SK-N-MC (cell line): ENCODE measurements at regions not wholly inside any gene's neighbourhood (a gene's known extent, or its start where the extent isn't known, plus 50 kb on each side); places are given as distances from the start of the nearest gene placed in this dataset.

Experiments
- EZH2 ChIP-seq: fragments of 200-600 bp; sonication (generic); IDR thresholded peaks from one replicate; pipeline ENCODE4 v1.6.1; 2017; ENCODE audit warnings: antibody characterized with exemption
- FOXP2 ChIP-seq: optimal IDR thresholded peaks from 2 replicates; pipeline ENCODE3; 2011; ENCODE audit warnings: mild to moderate bottlenecking, moderate library complexity; ENCODE audit not compliant: insufficient read depth; ENCODE audit errors: extremely low read length, control extremely low read depth
- POLR2AphosphoS5 ChIP-seq: IDR thresholded peaks from 2 replicates; pipeline ENCODE4 v1.6.1; 2012; ENCODE audit warnings: mild to moderate bottlenecking, low read depth, low read length, borderline replicate concordance

DNA sequence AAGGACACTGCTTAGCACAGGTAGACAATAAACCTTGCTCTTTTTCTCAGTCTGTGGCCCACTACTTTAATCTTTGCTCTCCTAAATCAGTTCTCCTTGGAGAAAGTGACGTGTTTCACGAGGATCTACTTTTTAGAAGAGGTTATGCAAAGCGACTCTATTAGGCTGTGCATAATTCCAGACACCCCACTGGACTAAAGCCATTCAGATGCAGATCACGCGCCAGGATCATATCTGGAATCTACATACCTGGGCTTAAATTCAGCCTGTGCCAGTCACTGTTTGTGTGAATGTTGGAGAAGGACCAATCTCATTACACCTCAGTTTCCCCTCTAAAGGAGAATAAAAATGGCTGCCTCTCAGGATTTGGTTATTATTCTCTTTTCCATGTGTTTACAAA is 413.0 kb upstream of the MYT1L start:
- TF ChIP-seq EZH2, result no peak
- no peak for TF ChIP-seq POLR2AphosphoS5
- no peak for TF ChIP-seq FOXP2
